GM12865 (cell line): ENCODE measurements at regions not wholly inside any gene's neighbourhood (a gene's known extent, or its start where the extent isn't known, plus 50 kb on each side); places are given as distances from the start of the nearest gene placed in this dataset.

Experiments
- DNase-seq: peaks from one replicate; pipeline ENCODE4 v3.0.0; 2010; ENCODE audit warnings: low read depth
- H3K4me3 ChIP-seq: 2 replicates; pipeline ENCODE4 v1.5.1; 2011; ENCODE audit warnings: mild to moderate bottlenecking, low read depth, low read length, control low read depth
- CTCF ChIP-seq: IDR thresholded peaks from 2 replicates; pipeline ENCODE4 v1.5.1; 2011; ENCODE audit warnings: low read length, control low read depth, low read depth, inconsistent platforms; ENCODE audit not compliant: insufficient read depth; ENCODE audit errors: missing control alignments

GRCh38 chr5:27502236-27502635 lies 463.9 kb upstream of the CDH9 start:
- DNase-seq, result no peak
- TF ChIP-seq CTCF, result no peak
- H3K4me3 ChIP-seq, result no peak overlapping the region

- DNase-seq, result no peak
- TF ChIP-seq CTCF, result no peak
- H3K4me3 ChIP-seq, result no peak overlapping the region
Observed at GRCh38 chr5:27497491-27497890, 459.1 kb upstream of the CDH9 start.

- no peak for DNase-seq
- no peak for TF ChIP-seq CTCF
- no peak overlapping the region for H3K4me3 ChIP-seq
Observed at GRCh38 chr5:27494887-27495286, 456.5 kb upstream of the CDH9 start.

GRCh38 chr5:27491746-27492439 lies 453.5 kb upstream of the CDH9 start:
- no peak for TF ChIP-seq CTCF
- H3K4me3 ChIP-seq, result no peak overlapping the region
- DNase-seq, result no peak

GRCh38 chr5:27491047-27491446 lies 452.7 kb upstream of the CDH9 start:
- TF ChIP-seq CTCF, result no peak
- DNase-seq, result no peak
- H3K4me3 ChIP-seq, result no peak overlapping the region

- DNase-seq, result no peak
- TF ChIP-seq CTCF, result no peak
- H3K4me3 ChIP-seq, result no peak overlapping the region
Observed at GRCh38 chr5:27489701-27490100, 451.3 kb upstream of the CDH9 start.

- TF ChIP-seq CTCF, result no peak
- DNase-seq, result no peak
- no peak overlapping the region for H3K4me3 ChIP-seq
Observed at GRCh38 chr5:27482663-27483062, 444.3 kb upstream of the CDH9 start.
